Dermis blood vessel endothelial cell (primary cell): ENCODE measurements at regions not wholly inside any gene's neighbourhood (a gene's known extent, or its start where the extent isn't known, plus 50 kb on each side); places are given as distances from the start of the nearest gene placed in this dataset.
"Not testable (repeated sequence)": the region's sequence is repeated elsewhere in the genome, so short reads cannot be mapped to it uniquely, and the experiment has no call there.

Experiments used
- DNase-seq: peaks from one replicate; pipeline ENCODE4 v3.0.0; 2010

DNA sequence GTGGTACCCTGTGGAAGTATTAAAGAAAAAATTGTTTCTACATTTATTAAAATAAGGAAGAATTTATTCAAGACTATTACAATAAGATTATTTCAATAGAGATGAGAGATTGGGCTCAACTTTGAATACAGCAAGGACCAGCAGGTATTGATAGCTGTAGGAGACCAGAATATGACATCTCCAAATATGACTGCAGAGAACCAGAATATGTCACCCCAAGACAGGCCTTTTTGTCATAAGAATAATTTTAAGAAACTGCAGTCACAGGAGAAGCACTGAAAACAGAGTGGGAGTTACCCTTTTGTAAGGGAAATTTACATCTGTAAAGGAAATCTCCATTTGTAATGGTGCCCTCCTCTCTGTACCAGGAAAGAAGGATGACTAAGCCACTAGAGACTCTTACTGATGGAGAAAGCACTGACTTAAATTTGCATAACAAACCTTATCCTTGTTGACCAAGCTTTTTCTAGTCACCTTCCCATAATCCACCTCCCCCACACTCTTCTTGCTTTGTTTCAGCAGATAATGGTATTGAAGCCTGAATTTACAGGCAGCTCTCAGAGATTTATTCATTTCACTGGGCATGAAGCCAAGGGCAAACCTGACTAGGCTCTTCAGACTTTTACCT lies 145.1 kb upstream of the RMP24 start:
- DNase-seq: no peak

DNA sequence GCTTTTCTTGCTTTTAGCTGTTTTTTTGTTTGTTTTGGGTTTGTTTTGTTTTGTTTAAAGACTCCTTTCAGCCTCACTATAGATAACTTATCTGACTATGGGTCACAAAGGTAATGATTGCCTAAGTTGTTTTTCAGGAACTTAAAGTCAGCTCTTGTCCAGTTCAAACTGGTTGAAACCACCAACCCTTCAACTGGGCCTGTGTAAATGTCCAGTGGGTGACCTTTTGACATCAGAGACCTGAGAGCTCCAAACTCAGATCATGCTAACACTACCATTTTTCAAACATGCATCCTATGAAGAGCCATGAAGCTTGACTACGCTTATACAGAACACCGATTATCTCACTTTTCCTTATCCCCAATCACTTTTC lies 144.6 kb upstream of the RMP24 start:
- no peak for DNase-seq

DNA sequence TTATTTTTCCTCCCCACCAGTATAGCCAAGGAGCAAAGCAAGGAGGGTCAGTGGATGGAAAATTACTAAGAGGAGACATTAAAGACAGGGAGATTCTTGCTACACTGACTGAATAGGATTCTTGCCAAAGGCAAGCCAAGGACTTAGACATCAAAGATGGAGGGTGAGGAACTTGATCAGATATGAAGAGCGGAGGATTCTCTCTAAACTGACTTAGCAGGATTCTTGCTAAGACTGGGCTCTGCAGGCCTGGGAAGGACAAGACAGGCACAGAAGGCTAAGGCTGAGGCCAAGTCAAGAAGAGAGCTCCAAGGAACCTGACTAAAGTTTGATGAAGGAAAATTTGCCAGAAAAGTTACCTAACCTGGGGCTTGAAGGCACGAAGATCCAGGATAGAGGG lies 143.9 kb upstream of the RMP24 start:
- no peak for DNase-seq

DNA sequence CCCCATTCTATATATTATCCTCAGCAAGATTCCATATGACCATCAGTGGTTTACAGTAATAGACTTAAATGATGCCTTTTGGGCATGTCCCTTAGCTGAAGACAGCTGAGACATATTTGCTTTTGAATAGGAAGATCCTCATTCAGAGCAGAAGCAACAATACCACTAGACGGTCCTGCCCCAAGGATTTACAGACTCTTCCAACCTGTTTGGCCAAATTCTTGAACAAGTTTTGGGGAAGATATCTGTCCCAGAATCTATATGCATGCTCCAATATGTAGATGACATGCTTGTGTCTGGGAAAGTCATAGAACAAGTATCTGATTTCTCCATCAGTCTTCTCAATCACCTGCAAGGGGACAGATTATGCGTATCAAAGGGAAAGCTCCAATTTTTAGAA lies 137.1 kb upstream of the RMP24 start:
- DNase-seq: no peak

DNA sequence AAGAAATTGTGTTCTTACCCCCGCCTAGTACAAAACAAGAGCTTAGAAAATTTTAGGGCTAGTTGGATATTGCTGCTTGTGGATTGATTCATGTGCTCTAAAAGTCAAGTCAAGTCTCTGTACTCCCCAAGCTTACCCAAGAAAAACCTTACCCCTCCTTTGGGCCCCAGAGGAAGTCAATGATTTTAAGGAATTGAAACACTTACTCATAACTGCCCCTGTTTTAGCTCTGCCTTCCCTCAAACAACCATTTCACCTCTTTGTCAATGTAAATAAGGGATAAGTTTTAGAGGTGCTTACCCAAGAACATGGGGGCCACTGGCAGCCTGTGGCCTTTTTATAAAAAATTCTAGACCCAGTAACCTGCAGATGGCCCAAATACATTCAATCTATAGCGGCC lies 136.6 kb upstream of the RMP24 start:
- no peak for DNase-seq

DNA sequence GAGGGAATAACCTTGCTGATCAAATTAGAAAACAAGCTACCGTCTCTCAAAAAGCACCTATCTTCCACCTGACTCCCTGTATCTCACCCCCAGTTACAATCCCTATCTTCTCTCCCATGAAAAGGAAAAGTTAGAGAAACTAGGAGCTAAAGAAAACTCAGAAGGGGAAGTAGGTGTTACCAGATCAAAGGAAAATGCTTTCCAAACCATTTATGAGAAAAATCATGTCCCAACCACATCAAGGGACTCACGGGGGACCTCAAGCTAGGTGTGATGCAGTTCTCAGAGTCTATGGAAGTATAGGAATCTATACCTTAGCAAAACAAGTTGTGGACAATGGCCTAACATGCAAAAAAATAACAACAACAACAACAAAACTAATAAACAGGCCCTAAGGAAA lies 135.5 kb upstream of the RMP24 start:
- no peak for DNase-seq

GRCh38 chr18:35837922-35838496 lies 134.5 kb upstream of the RMP24 start:
- DNase-seq: no peak

DNA sequence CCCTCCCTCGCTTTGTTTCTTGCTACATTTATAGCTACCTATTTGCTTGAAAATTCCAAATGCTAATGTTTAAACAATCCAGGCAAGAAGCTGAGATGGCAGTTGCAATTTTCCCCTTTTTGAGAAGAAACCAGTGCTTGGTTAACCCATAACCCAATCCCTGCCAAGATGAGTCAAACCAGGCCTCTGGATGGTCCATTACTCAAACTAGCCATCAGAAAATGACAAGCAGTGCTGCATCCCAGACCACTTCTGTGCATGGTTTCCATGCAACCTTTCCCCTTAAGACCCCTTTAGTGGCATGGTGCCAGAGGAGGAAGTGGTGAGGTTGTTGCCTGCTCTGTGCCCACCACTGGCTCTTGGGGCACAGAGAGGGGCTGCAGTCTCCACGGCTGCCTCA lies 131.2 kb upstream of the RMP24 start:
- no peak for DNase-seq

GRCh38 chr18:35842536-35842935 lies 129.9 kb upstream of the RMP24 start:
- DNase-seq: no peak

GRCh38 chr18:35848321-35848720 lies 124.2 kb upstream of the RMP24 start:
- not testable (repeated sequence) for DNase-seq

DNA sequence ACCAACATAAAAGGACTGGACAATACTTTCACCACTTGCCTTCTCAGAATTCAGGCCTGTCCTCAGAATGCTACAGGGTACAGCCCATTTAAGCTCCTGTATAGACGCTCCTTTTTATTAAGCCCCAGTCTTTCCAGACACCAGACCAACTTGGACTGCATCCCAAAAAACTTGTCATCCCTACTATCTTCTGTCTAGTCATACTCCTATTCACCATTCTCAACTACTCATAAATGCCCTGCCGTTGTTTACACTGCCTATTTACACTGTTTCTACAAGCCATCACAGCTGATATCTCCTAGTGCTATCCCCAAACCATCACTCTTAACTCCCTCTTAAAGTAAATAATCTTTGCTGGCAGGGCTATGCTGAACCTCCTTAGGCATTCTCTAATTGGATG lies 123.2 kb upstream of the RMP24 start:
- DNase-seq: not testable (repeated sequence)

DNA sequence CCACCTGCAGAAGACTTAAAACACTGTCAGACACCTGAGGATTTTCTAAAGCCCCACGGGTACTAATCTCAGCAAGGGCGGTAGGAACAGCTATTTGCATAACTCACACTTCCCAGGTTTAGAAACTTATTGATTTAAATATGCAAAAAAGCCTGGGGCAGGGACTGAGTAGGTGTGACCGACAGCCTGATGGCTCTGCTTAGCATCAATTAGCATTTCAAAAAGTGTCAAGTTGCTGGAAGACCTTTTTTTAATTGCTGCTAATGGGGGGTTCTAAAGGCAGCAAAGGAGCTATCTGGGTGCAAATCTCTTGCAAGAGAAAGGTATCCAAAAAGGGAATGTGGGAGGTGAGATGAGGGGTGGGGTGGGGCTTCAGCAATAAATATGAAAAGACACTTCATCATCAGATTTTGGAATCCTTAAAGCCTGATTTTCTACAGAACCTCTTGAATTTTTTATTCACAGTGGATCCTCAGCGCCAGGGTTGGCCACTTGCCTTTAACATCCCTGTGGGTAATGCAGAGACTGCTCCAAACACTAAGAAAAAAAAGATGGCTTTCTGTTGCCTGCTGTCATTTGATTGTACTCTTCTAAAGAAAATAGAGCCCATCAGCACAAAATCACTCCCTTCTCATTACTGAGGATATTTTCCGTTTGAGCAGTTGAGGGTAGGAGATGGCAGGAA lies 121.1 kb upstream of the RMP24 start:
- DNase-seq: no peak

DNA sequence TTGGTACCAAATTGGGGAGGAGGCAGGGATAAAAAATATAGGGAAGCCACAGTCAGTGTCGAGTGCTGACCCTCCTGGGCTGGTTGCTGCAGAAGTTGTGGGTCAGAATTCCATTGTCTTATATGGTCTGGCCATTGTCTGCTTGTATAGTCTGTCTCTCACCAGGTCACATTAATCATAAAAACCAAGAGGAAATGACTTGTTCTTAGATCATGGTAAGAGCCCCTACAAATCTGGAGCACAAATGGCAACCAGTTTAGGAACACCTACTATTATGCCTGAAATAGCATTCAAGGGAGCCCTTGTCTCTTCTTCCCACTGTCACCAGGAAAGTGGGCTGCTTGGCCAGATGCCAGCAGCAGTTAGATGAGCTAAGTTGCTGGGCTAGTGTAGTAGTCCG lies 119.7 kb upstream of the RMP24 start:
- DNase-seq: peak; percentile 44

GRCh38 chr18:35854095-35854494 lies 118.4 kb upstream of the RMP24 start:
- no peak for DNase-seq

DNA sequence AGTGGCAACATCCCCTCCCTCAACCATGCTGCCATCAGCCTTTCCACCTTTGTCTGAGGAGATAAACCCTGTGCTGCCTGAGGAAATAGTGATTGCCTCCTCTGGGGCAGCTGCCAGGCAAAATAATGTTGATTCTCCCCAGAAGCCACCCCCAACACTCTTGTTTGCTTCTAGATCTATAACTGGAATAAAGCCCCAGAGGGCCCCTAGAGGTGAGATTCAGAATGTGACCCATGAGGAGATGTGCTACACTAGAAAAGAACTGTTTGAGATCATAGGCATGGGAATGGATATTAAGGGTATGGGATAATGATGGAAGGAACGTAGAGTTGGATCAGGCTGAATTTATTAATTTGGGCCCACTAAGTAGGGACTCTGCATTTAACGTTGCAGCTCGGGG lies 116.3 kb upstream of the RMP24 start:
- DNase-seq: no peak

- DNase-seq: not testable (repeated sequence)
Measured at GRCh38 chr18:35856721-35857120, 115.8 kb upstream of the RMP24 start.

- DNase-seq: not testable (repeated sequence)
Measured at GRCh38 chr18:35857581-35857980, 114.9 kb upstream of the RMP24 start.

GRCh38 chr18:35861367-35862118 lies 110.9 kb upstream of the RMP24 start:
- DNase-seq: no peak

GRCh38 chr18:35862119-35862640 lies 110.3 kb upstream of the RMP24 start:
- DNase-seq: peak; percentile 1

GRCh38 chr18:35864916-35865315 lies 107.6 kb upstream of the RMP24 start:
- no peak for DNase-seq

- no peak for DNase-seq
Measured at GRCh38 chr18:35868915-35869314, 103.6 kb upstream of the RMP24 start.

- DNase-seq: no peak
Measured at GRCh38 chr18:35871337-35871736, 101.1 kb upstream of the RMP24 start.

GRCh38 chr18:35875566-35875965 lies 96.9 kb upstream of the RMP24 start:
- no peak for DNase-seq
